IgD-negative memory B cell (primary cell): ENCODE measurements at regions not wholly inside any gene's neighbourhood (a gene's known extent, or its start where the extent isn't known, plus 50 kb on each side); places are given as distances from the start of the nearest gene placed in this dataset.

Experiments used
- H3K27ac Mint-ChIP-seq, 3 donors: one replicate each; pipeline ENCODE4 v1.8.0; 2020 to 2022; ENCODE audit warnings: mild to moderate bottlenecking in 3 of 3, mixed read lengths in 3 of 3, moderate library complexity in 1 of 3
- H3K27me3 Mint-ChIP-seq: one replicate; pipeline ENCODE4 v1.8.0; 2021; ENCODE audit warnings: mixed read lengths
- H3K36me3 Mint-ChIP-seq: one replicate; pipeline ENCODE4 v1.8.0; 2020; ENCODE audit warnings: mild to moderate bottlenecking, mixed read lengths
- H3K4me1 Mint-ChIP-seq, 3 donors: one replicate each; pipeline ENCODE4 v1.8.0; 2020 to 2022; ENCODE audit warnings: mixed read lengths in 3 of 3, mild to moderate bottlenecking in 1 of 3
- H3K4me3 Mint-ChIP-seq, 4 donors: one replicate each; pipeline ENCODE4 v1.8.0; 2020 to 2022; ENCODE audit warnings: mild to moderate bottlenecking in 4 of 4, mixed read lengths in 4 of 4, moderate library complexity in 3 of 4
- H3K9me3 Mint-ChIP-seq, 3 donors: one replicate each; pipeline ENCODE4 v1.8.0; 2020 to 2021; ENCODE audit warnings: mixed read lengths in 3 of 3, mild to moderate bottlenecking in 1 of 3

DNA sequence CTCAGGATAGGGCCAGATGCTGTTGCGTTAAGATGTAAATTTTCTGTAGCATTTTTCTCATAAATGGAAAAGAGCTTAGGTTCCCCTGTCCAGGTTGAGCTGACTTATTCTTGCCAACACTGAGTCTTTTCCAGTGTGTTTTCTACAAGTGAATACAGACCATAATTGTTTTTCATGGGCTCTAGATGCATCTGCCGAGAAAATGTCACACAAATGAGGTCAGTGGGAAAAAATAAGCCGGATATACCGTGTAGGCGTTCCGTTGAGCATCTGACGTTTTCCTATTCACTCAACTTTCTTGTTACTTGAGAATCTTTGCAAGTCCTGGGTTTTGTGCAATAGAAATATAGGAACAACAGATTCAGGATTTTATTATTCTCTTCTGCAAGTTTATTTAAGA is 582.9 kb upstream of the CDH4 start:
- Mint-ChIP-seq H3K36me3 (no peaks in the 10 kb centered on the region), H3K4me1 (no peaks in the 10 kb centered on the region)

DNA sequence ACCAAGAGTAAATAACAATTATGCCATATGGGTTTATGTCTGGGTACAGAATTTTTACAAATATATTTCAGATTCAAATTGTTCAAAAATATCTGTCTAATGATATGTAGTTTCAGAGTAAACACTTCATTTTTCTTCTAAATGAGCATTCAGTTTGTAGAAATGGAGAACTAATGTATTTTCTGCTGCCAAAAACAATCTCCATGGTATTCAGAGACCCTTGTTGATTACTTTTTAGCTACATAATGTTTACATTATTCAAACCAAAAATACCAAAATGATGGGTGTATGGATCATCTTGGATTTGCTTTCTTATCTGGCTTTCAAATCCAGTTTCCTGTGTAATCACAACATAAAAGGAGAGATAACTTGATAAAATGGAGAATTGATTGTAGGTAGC is 576.0 kb upstream of the CDH4 start:
- H3K4me1 Mint-ChIP-seq, result no peaks in the 10 kb centered on the region
- no peak overlapping the region for H3K4me3 Mint-ChIP-seq
- H3K9me3 Mint-ChIP-seq, result peaks cover 4% of the 10 kb centered on the region in 3 donors
- no peaks in the 10 kb centered on the region for H3K36me3 Mint-ChIP-seq
- H3K27me3 Mint-ChIP-seq, result no peaks in the 10 kb centered on the region
- no peak overlapping the region for H3K27ac Mint-ChIP-seq

More for the DNA sequence above, 582.9 kb upstream of the CDH4 start:
- no peak overlapping the region for H3K27ac Mint-ChIP-seq
- no peak overlapping the region for H3K4me3 Mint-ChIP-seq
- H3K27me3 Mint-ChIP-seq, result no peaks in the 10 kb centered on the region
- H3K9me3 Mint-ChIP-seq, result peaks cover 0 to 3% (median 0%) of the 10 kb centered on the region in 3 donors

DNA sequence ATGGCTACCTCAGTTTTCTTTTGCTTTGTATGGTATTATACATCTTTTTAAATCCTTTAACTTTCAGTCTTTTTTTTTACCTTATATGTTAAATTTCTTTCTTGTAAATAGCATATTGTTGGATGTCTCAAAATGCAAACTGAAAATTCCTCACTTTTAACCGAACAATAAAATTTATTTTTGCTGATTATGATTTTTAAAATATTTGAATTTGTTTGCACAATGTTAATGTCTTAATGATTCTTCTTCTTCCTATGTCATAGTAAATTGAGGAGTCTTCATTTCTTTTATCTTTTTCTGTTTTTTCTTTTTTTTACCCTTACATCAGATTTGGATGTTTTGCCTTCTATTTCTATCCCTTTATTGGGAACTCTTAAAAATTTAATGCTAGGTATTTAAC is 574.2 kb upstream of the CDH4 start:
- Mint-ChIP-seq H3K27me3 (peaks cover 1% of the 10 kb centered on the region), H3K4me3 (no peak overlapping the region), H3K4me1 (no peaks in the 10 kb centered on the region), H3K36me3 (no peaks in the 10 kb centered on the region), H3K27ac (no peak overlapping the region), H3K9me3 (peaks cover 4 to 9% (median 8%) of the 10 kb centered on the region in 3 donors)

- Mint-ChIP-seq H3K4me3 (no peak overlapping the region), H3K9me3 (peaks cover 6 to 9% (median 8%) of the 10 kb centered on the region in 3 donors), H3K27ac (peak overlapping the region in 1 of 3 donors; percentile 19), H3K4me1 (no peaks in the 10 kb centered on the region), H3K36me3 (no peaks in the 10 kb centered on the region), H3K27me3 (peaks cover 1% of the 10 kb centered on the region)
Observed at GRCh38 chr20:60680554-60680953, 571.5 kb upstream of the CDH4 start.

GRCh38 chr20:60687213-60687612 is 564.8 kb upstream of the CDH4 start:
- H3K4me3 Mint-ChIP-seq, result no peak overlapping the region
- H3K27me3 Mint-ChIP-seq, result peaks cover 2% of the 10 kb centered on the region
- peaks cover 0 to 7% (median 5%) of the 10 kb centered on the region in 3 donors for H3K9me3 Mint-ChIP-seq
- no peaks in the 10 kb centered on the region for H3K36me3 Mint-ChIP-seq
- peaks cover 0 to 2% (median 0%) of the 10 kb centered on the region in 3 donors for H3K4me1 Mint-ChIP-seq
- H3K27ac Mint-ChIP-seq, result no peak overlapping the region

- H3K36me3 Mint-ChIP-seq, result no peaks in the 10 kb centered on the region
- H3K27ac Mint-ChIP-seq, result no peak overlapping the region
- H3K4me3 Mint-ChIP-seq, result no peak overlapping the region
- H3K4me1 Mint-ChIP-seq, result peaks cover 0 to under 1% (median 0%) of the 10 kb centered on the region in 3 donors
- peaks cover 0 to 7% (median 5%) of the 10 kb centered on the region in 3 donors for H3K9me3 Mint-ChIP-seq
- H3K27me3 Mint-ChIP-seq, result peaks cover 2% of the 10 kb centered on the region
Observed at GRCh38 chr20:60690771-60691170, 561.3 kb upstream of the CDH4 start.

DNA sequence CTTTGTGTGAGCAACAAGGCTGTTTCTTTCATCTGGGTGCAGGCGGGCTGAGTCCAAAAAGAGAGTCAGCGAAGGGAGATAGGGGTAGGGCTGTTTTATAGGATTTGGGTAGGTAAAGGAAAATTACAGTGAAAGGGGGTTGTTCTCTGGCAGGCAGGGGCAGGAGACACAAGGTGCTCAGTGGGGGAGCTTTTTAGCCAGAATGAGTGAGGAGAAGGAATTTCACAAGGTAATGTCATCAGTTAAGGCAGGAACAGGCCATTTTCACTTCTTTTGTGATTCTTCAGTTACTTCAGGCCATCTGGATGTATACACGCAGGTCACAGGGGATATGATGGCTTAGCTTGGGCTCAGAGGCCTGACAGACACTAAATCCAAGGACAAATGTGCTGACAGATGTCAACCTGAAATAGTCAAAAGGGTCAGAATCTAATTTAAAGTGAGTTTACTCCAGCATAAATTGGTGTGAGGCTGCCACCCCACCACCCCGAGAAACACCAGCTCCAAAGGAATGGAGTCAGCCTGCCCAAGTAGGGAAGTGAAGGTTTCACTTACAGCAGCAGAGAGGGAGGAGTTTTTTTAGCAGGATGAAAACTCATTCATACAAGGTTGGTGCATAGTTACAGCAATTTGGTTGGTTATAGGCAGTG is 560.0 kb upstream of the CDH4 start:
- peaks cover 2% of the 10 kb centered on the region for H3K27me3 Mint-ChIP-seq
- no peak overlapping the region for H3K27ac Mint-ChIP-seq
- no peak overlapping the region for H3K4me3 Mint-ChIP-seq
- H3K36me3 Mint-ChIP-seq, result no peaks in the 10 kb centered on the region
- peaks cover 0 to 7% (median 5%) of the 10 kb centered on the region in 3 donors for H3K9me3 Mint-ChIP-seq
- no peaks in the 10 kb centered on the region for H3K4me1 Mint-ChIP-seq

DNA sequence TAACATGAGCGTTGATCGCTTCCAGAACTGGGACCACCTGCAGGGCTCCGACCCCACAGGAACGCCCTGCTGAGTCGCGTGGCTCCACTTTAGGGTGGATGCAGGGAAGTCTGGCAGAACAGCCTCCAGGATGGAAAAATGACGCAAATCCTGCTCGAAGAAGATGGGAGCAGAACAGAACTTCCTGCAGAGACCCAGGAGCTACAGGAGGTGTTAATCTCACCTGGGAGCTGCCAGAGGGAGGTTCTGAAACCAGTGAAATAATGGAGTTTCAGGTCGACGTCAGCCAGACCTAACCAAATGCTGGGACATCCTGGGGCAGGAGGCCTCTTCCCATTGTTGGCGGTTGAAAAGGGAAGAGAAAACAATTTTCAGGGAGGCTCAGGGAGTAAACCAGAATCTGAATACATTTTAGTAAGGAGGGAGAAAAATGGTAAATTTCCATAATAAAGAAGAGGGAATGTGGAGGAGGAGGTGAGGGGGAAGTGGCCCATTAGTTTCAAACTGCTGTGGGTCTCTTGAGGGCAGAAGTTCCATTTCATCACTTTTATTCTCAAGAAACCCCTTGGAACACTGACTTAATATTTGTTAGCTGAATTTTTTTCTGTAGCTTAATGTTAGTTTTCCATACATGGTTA is 558.4 kb upstream of the CDH4 start:
- Mint-ChIP-seq H3K9me3 (peaks cover 3 to 7% (median 4%) of the 10 kb centered on the region in 3 donors), H3K27me3 (peaks cover 2% of the 10 kb centered on the region), H3K4me3 (no peak overlapping the region), H3K36me3 (no peaks in the 10 kb centered on the region), H3K4me1 (no peaks in the 10 kb centered on the region), H3K27ac (no peak overlapping the region)

DNA sequence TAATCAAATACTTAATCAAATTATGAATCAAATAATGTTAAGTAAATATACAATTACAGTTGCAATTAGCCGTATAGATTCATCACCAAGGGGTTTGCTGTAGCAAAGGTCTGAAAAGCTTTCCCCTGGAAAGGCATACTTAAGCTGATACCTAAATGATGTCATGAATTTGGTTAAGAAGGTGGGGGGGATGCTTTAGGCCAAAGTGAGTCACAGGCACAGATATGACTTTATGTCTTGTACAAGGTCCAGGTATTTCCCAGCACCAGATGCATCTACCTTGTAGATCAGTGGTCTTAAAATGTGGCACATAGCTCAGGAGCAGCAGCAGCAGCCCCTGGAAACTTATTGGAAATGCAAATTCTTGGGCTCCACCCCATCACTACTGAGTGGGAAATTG is 557.3 kb upstream of the CDH4 start:
- Mint-ChIP-seq H3K9me3 (peaks cover 4 to 7% (median 6%) of the 10 kb centered on the region in 3 donors), H3K4me1 (no peaks in the 10 kb centered on the region), H3K36me3 (no peaks in the 10 kb centered on the region), H3K4me3 (no peak overlapping the region), H3K27ac (no peak overlapping the region), H3K27me3 (peaks cover 2% of the 10 kb centered on the region)

GRCh38 chr20:60695226-60696000 is 556.6 kb upstream of the CDH4 start:
- H3K27me3 Mint-ChIP-seq, result peaks cover 2% of the 10 kb centered on the region
- no peaks in the 10 kb centered on the region for H3K36me3 Mint-ChIP-seq
- no peak overlapping the region for H3K27ac Mint-ChIP-seq
- H3K4me1 Mint-ChIP-seq, result no peaks in the 10 kb centered on the region
- peaks cover 4 to 9% (median 8%) of the 10 kb centered on the region in 3 donors for H3K9me3 Mint-ChIP-seq
- no peak overlapping the region for H3K4me3 Mint-ChIP-seq

DNA sequence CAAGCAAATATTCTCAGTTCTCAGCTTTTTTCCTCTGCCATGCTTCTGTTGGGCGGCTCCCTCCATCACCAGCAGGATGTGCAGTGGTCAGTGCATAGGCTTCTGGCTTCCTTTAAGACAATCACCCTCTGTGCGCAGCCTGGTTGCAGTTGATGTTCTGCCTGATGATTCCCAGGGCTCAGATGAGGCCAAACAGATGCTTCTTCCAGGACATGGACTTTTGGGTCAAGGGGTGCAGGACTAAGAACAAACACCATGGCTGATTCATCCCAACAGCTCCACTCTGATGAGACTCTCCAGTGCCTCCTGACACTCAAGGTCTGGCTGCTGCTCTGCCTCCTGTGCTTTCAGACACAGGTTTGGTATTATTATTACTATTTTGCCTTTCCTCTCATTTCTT is 554.8 kb upstream of the CDH4 start:
- no peak overlapping the region for H3K4me3 Mint-ChIP-seq
- H3K36me3 Mint-ChIP-seq, result no peaks in the 10 kb centered on the region
- no peaks in the 10 kb centered on the region for H3K27me3 Mint-ChIP-seq
- H3K9me3 Mint-ChIP-seq, result peaks cover 8 to 9% (median 8%) of the 10 kb centered on the region in 3 donors
- H3K27ac Mint-ChIP-seq, result no peak overlapping the region
- H3K4me1 Mint-ChIP-seq, result no peaks in the 10 kb centered on the region

- no peak overlapping the region for H3K4me3 Mint-ChIP-seq
- no peak overlapping the region for H3K27ac Mint-ChIP-seq
- peaks cover 3 to 11% (median 8%) of the 10 kb centered on the region in 3 donors for H3K9me3 Mint-ChIP-seq
Observed at GRCh38 chr20:60700728-60701127, 551.3 kb upstream of the CDH4 start.

DNA sequence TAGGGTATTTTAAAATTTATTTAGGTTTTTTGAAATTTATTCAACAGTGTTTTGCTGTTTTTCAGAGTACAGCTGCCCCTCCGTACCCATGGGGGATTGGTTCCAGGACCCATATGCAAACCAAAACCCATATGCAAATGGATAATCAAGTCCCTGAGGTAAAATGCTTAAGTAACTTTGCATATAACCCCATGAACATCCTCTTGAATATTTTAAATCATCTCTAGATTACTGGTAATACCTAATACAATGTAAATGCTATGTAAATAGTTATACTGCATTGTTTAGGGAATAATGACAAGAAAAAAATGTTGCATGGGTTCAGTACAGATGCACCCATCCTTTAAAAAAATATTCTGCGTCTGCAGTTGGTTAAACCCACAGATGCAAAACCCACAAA is 547.9 kb upstream of the CDH4 start:
- no peaks in the 10 kb centered on the region for H3K4me1 Mint-ChIP-seq
- no peaks in the 10 kb centered on the region for H3K27me3 Mint-ChIP-seq
- no peak overlapping the region for H3K27ac Mint-ChIP-seq
- peaks cover 3 to 7% (median 4%) of the 10 kb centered on the region in 3 donors for H3K9me3 Mint-ChIP-seq
- no peaks in the 10 kb centered on the region for H3K36me3 Mint-ChIP-seq
- H3K4me3 Mint-ChIP-seq, result no peak overlapping the region

More at GRCh38 chr20:60700728-60701127, 551.3 kb upstream of the CDH4 start:
- Mint-ChIP-seq H3K36me3 (no peaks in the 10 kb centered on the region), H3K4me1 (no peaks in the 10 kb centered on the region), H3K27me3 (no peaks in the 10 kb centered on the region)

GRCh38 chr20:60713396-60713795 is 538.7 kb upstream of the CDH4 start:
- Mint-ChIP-seq H3K27ac (no peak overlapping the region), H3K4me3 (no peak overlapping the region), H3K36me3 (no peaks in the 10 kb centered on the region), H3K9me3 (peaks cover 3 to 5% (median 3%) of the 10 kb centered on the region in 3 donors), H3K4me1 (no peaks in the 10 kb centered on the region), H3K27me3 (peaks cover 2% of the 10 kb centered on the region)

DNA sequence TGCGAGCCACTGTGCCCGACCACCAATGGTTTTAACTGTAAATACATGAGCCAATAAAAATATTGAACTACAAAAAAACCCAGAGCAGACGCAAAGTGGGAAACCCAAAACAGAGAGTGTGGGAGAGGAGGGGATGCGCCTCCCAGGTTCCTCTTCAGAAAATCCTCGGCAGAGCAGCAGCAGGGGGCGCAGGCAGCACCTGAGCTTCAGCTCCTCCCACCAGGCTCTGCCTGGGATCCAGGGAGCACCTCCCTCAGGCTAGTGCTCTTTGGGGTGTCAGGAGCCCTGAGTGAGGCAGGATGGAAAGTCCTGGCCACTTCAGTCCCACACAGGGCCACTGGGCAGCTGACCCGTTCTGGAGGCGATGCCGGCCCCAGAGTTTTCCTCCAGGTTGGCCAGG is 536.9 kb upstream of the CDH4 start:
- H3K27me3 Mint-ChIP-seq, result peaks cover 2% of the 10 kb centered on the region
- H3K36me3 Mint-ChIP-seq, result no peaks in the 10 kb centered on the region
- H3K9me3 Mint-ChIP-seq, result peaks cover 3 to 9% (median 3%) of the 10 kb centered on the region in 3 donors
- no peaks in the 10 kb centered on the region for H3K4me1 Mint-ChIP-seq
- no peak overlapping the region for H3K27ac Mint-ChIP-seq
- no peak overlapping the region for H3K4me3 Mint-ChIP-seq
